NB4 (cell line): ENCODE measurements at regions not wholly inside any gene's neighbourhood (a gene's known extent, or its start where the extent isn't known, plus 50 kb on each side); places are given as distances from the start of the nearest gene placed in this dataset.

Experiments
- MAX ChIP-seq: IDR thresholded peaks from 2 replicates; pipeline ENCODE4 v1.6.1; 2011; ENCODE audit warnings: low read depth, low read length
- POLR2A ChIP-seq: IDR thresholded peaks from 2 replicates; pipeline ENCODE4 v1.6.1; 2011; ENCODE audit warnings: mild to moderate bottlenecking; ENCODE audit not compliant: insufficient read length; ENCODE audit errors: extremely low read depth
- TF ChIP-seq, protein P1 (sequence below): IDR thresholded peaks from one replicate; pipeline ENCODE4 v1.5.1; 2012; ENCODE audit warnings: low read depth, low read length

DNA sequence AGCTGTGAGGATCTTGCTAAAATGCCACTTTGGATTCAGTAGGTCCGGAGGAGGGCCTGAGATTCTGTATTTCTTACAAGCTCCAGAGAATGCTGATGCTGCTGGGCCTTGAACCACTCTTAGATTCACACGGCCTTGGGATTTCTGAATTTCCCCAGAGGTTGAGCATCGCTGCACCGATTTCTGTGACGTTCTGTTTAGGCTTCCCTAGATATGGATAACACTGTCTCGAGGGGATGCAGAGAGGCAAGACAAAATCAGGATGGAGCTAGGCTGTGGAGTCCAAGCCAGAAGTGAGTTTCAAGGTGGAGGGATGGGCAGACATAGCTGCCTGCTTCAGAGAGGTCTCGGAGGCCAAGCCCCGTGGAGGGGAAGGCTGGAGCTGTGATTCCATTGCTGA lies 415.9 kb upstream of the PROX1 start:
- TF ChIP-seq, protein P1, sequence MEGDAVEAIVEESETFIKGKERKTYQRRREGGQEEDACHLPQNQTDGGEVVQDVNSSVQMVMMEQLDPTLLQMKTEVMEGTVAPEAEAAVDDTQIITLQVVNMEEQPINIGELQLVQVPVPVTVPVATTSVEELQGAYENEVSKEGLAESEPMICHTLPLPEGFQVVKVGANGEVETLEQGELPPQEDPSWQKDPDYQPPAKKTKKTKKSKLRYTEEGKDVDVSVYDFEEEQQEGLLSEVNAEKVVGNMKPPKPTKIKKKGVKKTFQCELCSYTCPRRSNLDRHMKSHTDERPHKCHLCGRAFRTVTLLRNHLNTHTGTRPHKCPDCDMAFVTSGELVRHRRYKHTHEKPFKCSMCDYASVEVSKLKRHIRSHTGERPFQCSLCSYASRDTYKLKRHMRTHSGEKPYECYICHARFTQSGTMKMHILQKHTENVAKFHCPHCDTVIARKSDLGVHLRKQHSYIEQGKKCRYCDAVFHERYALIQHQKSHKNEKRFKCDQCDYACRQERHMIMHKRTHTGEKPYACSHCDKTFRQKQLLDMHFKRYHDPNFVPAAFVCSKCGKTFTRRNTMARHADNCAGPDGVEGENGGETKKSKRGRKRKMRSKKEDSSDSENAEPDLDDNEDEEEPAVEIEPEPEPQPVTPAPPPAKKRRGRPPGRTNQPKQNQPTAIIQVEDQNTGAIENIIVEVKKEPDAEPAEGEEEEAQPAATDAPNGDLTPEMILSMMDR = no peak
- TF ChIP-seq POLR2A (no peak), MAX (no peak)
